ENCODE measurements at regions not wholly inside any gene's neighbourhood (a gene's known extent, or its start where the extent isn't known, plus 50 kb on each side); places are given as distances from the start of the nearest gene placed in this dataset.

DNA sequence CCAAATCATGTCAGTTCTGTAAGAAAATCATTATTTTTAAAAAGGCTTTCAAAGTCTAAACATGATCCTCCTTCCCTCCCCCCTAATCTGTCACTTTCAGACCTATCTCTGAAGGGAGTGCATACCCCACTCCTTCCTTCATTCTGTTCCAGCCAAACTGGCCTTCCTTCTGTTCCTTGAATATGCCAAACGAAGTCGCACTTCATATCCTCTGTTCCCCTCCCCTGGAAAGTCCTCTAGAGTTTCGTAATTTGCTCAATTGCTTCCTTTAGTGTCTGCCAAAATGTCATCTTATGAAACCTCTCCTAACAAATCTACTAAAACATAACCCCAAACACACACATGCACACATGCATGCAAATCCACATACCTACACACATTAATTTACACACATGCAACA lies 69.5 kb upstream of the TUSC7 start:
- DNase-seq = no peak

DNA sequence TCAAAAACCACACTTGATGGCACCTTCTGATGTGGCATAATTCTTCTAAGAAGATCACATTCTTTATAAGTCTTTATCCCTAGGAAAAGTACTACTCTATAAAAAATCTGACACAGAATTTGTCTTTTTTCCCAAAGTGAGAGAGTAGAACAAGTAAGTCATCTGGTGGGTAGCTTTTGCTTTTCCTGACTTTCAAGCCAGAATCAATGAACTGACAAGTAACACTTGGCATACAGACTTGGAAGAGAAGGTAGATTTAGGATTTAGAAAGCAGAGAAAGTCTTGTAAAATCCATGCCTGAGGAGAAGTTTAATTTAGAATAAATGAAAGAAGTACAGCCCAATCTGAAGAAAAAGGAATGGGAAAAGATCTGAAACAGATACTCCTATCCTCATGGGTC lies 66.6 kb upstream of the TUSC7 start:
- DNase-seq = no peak

DNA sequence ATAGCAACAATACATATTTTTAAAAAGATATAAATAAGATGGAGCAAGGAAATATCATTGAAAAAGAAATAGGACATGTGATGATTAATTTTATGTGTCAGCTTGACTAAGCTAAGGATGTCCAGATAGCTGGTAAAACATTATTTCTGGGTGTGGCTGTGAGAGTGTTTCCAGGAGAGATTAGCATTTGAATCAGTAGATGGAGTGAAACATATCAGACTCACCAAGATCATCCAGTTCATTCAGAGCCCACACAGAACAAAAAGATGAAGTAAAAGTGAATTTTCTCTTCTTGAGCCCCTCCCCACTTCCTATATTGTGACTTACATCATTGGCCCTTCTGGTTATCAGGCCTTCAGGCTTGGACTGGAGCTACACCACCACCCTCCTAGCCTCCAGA lies 61.6 kb upstream of the TUSC7 start:
- peak; percentile 77 for DNase-seq

Measured in OCI-M1 (cell line).